ENCODE measurements at regions not wholly inside any gene's neighbourhood (a gene's known extent, or its start where the extent isn't known, plus 50 kb on each side); places are given as distances from the start of the nearest gene placed in this dataset.

DNA sequence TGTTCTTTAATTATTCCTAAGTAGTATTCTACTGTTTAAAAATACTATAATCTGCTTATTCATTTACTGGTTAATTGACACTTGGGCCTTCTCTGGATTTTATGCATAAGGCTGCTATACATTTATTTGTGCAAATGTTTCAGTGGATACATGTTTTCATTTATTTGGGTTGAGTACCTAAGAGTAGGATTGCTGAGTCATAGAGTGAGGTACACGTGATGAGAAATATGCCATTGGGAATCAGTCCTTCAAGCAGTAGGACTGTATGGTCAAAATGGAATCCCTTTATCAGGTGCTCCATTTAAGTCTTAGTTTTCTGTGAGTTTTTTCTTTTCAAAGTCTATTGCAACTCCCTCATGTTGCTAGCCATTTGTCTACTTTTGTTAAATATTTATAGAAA is 275.2 kb upstream of the SORL1-AS1 start:
- H3K27ac ChIP-seq, result no peak overlapping the region
- intact Hi-C loops (cut with DNase I), result no loop called here
- 26 to 31% methylated on average over 1 of the region's 1 CpG for WGBS, 2 donors

DNA sequence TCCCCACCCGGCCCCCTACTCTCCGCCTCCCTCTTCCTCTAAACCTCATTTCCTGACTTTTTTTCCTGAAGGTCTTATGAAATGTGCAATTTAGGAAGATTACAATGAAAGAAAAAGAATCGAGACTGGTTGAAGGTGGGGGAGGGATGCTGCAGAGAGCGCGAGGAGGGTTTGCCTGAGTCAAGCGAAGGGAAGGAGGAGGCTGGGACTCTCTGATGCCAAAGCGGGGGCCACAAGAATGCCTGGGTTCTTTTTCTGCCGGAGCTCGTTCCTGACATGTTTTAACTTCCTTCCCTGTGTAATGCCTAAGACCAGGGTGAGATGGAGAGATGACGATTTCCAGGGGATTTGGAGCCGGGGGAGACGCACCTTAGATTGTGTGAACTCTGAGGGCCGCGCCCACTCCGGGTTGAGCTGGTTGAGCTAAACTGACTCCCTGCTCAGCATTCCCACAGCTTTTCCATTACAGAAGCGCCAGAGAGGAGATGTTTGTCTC is 270.5 kb upstream of the SORL1-AS1 start:
- Histone ChIP-seq H3K9me3 (no peaks in the 10 kb centered on the region), H3K36me3 (no peaks in the 10 kb centered on the region), H3K27ac (peak overlapping the region; percentile 25 to 89 (median 76)), H3K27me3 (peaks cover 0 to 18% (median 0%) of the 10 kb centered on the region in 4 donors), H3K4me1 (peaks cover 5 to 20% (median 15%) of the 10 kb centered on the region in 3 donors), H3K4me3 (peak overlapping the region; percentile 8 to 65 (median 40))
- intact Hi-C loops (cut with DNase I), result no loop called here
- TF ChIP-seq, protein P1, sequence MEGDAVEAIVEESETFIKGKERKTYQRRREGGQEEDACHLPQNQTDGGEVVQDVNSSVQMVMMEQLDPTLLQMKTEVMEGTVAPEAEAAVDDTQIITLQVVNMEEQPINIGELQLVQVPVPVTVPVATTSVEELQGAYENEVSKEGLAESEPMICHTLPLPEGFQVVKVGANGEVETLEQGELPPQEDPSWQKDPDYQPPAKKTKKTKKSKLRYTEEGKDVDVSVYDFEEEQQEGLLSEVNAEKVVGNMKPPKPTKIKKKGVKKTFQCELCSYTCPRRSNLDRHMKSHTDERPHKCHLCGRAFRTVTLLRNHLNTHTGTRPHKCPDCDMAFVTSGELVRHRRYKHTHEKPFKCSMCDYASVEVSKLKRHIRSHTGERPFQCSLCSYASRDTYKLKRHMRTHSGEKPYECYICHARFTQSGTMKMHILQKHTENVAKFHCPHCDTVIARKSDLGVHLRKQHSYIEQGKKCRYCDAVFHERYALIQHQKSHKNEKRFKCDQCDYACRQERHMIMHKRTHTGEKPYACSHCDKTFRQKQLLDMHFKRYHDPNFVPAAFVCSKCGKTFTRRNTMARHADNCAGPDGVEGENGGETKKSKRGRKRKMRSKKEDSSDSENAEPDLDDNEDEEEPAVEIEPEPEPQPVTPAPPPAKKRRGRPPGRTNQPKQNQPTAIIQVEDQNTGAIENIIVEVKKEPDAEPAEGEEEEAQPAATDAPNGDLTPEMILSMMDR (IDR thresholded peaks at IDR 0.05), result no peak
- no peak for TF ChIP-seq POLR2A (IDR thresholded peaks at IDR 0.05)
- no peak for DNase-seq
- WGBS, 2 donors, result 20 to 25% methylated on average over 15 of the region's 16 CpGs

More for the DNA sequence above, 275.2 kb upstream of the SORL1-AS1 start:
- Histone ChIP-seq H3K9me3 (no peaks in the 10 kb centered on the region), H3K4me1 (peaks cover 3 to 8% (median 7%) of the 10 kb centered on the region in 3 donors), H3K36me3 (no peaks in the 10 kb centered on the region), H3K27me3 (peaks cover 0 to 7% (median 0%) of the 10 kb centered on the region in 4 donors), H3K4me3 (no peak overlapping the region)
- no peak for DNase-seq
- TF ChIP-seq, protein P1 (IDR thresholded peaks at IDR 0.05), result no peak
- TF ChIP-seq POLR2A (IDR thresholded peaks at IDR 0.05), result no peak

DNA sequence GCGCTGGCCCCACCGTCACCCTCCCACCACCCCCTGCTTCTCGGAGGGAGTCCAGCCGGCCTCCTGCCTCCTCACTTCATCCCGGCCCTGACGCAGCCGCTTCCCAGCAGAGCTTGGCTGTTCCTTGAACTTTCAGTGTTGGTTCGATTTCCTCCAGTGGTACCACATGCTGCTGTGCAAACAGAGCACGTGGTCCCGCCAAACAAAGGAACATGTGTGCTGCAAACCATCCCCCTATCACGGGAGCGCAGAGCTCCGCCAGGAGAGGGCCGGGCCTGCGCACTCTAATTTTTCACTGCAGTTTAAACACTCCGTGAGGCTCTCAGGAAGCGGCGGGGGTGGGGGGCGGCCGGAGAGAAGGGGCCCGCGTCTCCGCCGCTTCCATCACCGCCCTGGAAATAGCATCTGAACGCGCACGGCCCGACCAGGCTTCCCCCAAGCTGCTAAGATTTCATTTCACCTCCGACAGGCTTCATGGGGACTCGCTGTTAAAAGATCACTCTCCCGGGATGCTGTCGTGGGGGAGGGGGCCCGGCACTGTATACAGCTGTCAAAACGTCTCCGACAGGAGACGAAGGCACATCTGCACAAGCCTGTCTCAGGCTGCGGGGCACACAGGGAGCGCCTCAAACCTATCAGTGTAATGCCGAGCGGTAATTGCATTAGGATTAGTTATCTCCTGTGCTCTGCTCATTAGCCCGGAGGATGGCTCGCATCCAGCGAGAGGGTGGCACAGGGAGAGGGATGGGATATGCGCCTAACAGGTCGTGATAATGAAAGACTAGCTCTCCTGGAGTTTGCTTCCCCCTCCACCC is 269.9 kb upstream of the SORL1-AS1 start:
- DNase-seq, result no peak
- no peaks in the 10 kb centered on the region for H3K36me3 ChIP-seq
- intact Hi-C loops (cut with DNase I), result no loop called here
- 8 to 12% methylated on average over 12 to 22 of the region's 46 CpGs for WGBS, 2 donors
- peaks cover 5 to 20% (median 15%) of the 10 kb centered on the region in 3 donors for H3K4me1 ChIP-seq
- H3K9me3 ChIP-seq, result no peaks in the 10 kb centered on the region
- peaks cover 0 to 18% (median 0%) of the 10 kb centered on the region in 4 donors for H3K27me3 ChIP-seq
- TF ChIP-seq, protein P1 (IDR thresholded peaks at IDR 0.05), result peak in 1 of 6 experiments; percentile 23
- peak in 2 of 4 donors; percentile 43 to 45 for TF ChIP-seq POLR2A (IDR thresholded peaks at IDR 0.05)
- H3K4me3 ChIP-seq, result peak overlapping the region; percentile 8 to 65 (median 40)
- peak overlapping the region; percentile 25 to 89 (median 76) for H3K27ac ChIP-seq

DNA sequence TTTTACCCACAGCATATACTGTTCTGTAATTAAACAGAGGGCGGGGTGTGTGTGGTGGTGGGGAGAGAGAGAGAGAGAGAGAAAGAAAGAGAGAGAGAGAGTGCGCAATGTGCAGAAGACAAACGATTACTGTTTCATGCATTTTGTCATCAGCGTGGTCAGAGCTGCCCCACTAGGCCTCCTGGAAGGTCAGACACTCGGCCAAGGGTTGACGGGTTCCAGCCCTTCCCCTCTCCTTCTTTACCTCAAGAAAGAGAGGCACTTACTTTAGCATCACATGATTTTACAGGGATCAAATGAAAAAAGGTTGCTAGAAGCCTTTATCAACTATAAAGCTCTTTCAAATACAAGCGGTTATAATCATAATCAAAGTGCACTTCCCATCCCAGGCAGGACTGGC is 269.2 kb upstream of the SORL1-AS1 start:
- peak overlapping the region in 1 of 4 donors; percentile 65 for H3K4me3 ChIP-seq
- 76 to 79% methylated on average over 7 of the region's 7 CpGs for WGBS, 2 donors

More for the DNA sequence above, 269.2 kb upstream of the SORL1-AS1 start:
- peaks cover 5 to 20% (median 15%) of the 10 kb centered on the region in 3 donors for H3K4me1 ChIP-seq
- TF ChIP-seq, protein P1 (IDR thresholded peaks at IDR 0.05), result no peak
- TF ChIP-seq POLR2A (IDR thresholded peaks at IDR 0.05), result no peak
- no peaks in the 10 kb centered on the region for H3K36me3 ChIP-seq
- no peak for DNase-seq
- peak overlapping the region in 3 of 4 donors; percentile 67 to 89 (median 84) for H3K27ac ChIP-seq
- H3K27me3 ChIP-seq, result peaks cover 0 to 18% (median 0%) of the 10 kb centered on the region in 4 donors
- intact Hi-C loops (cut with DNase I), result no loop called here
- no peaks in the 10 kb centered on the region for H3K9me3 ChIP-seq
